ENCODE measurements at regions not wholly inside any gene's neighbourhood (a gene's known extent, or its start where the extent isn't known, plus 50 kb on each side); places are given as distances from the start of the nearest gene placed in this dataset.

- TF ChIP-seq ZNF451 (CRISPR knock-in tag; IDR thresholded peaks at IDR 0.05) (no peak), CC2D1A (CRISPR knock-in tag; IDR thresholded peaks at IDR 0.05) (no peak), ZNF234 (CRISPR knock-in tag; conservative IDR thresholded peaks at IDR 0.05) (no peak), ZNF256 (CRISPR knock-in tag; conservative IDR thresholded peaks at IDR 0.05) (no peak), ZNF891 (CRISPR knock-in tag; IDR thresholded peaks at IDR 0.05) (no peak), ZNF160 (CRISPR knock-in tag; IDR thresholded peaks at IDR 0.05) (no peak), MBD4 (IDR thresholded peaks at IDR 0.05; ENCODE audit: borderline replicate concordance, low read length) (no peak), HOXA3 (CRISPR knock-in tag; IDR thresholded peaks at IDR 0.05) (no peak), ZNF552 (CRISPR knock-in tag; IDR thresholded peaks at IDR 0.05; ENCODE audit: borderline replicate concordance) (no peak), NR2C2 (CRISPR knock-in tag; IDR thresholded peaks at IDR 0.05; ENCODE audit: borderline replicate concordance) (no peak), FOXM1 (CRISPR knock-in tag; IDR thresholded peaks at IDR 0.05) (no peak), NFKBIZ (CRISPR knock-in tag; IDR thresholded peaks at IDR 0.05) (no peak), HMG20B (CRISPR knock-in tag; conservative IDR thresholded peaks at IDR 0.05) (no peak), ZNF337 (CRISPR knock-in tag; IDR thresholded peaks at IDR 0.05; ENCODE audit: borderline replicate concordance, low read depth) (no peak), ZSCAN22 (CRISPR knock-in tag; IDR thresholded peaks at IDR 0.05) (no peak), HNF1A (IDR thresholded peaks at IDR 0.05; ENCODE audit: low read depth) (no peak), HNF1A (CRISPR knock-in tag; IDR thresholded peaks at IDR 0.05; ENCODE audit: borderline replicate concordance) (no peak), GABPB1 (CRISPR knock-in tag; IDR thresholded peaks at IDR 0.05) (no peak)
Measured at GRCh38 chr11:80553565-80553964, 1112.7 kb upstream of the TENM4 start (continued).
